ENCODE measurements at regions not wholly inside any gene's neighbourhood (a gene's known extent, or its start where the extent isn't known, plus 50 kb on each side); places are given as distances from the start of the nearest gene placed in this dataset.
"Not testable (repeated sequence)": the region's sequence is repeated elsewhere in the genome, so short reads cannot be mapped to it uniquely, and the experiment has no call there.

GRCh38 chr5:26390608-26391007 is 647.8 kb downstream of the CDH9 start:
- no peak overlapping the region for H3K27ac ChIP-seq (ENCODE audit: low read depth, low read length)
- no peaks in the 10 kb centered on the region for H4K20me1 ChIP-seq (ENCODE audit: control insufficient read depth, insufficient read depth, low read depth, low read length)

GRCh38 chr5:26388976-26389375 is 649.4 kb downstream of the CDH9 start:
- Histone ChIP-seq H3K79me2 (ENCODE audit: control insufficient read depth, low read length) (no peaks in the 10 kb centered on the region), H3K4me2 (ENCODE audit: low read length) (no peak overlapping the region)
- TF ChIP-seq EZH2phosphoT487 (IDR thresholded peaks at IDR 0.05; ENCODE audit: borderline replicate concordance, low read length) (no peak), CTCF (IDR thresholded peaks at IDR 0.05; ENCODE audit: low read depth, low read length, poor library complexity, severe bottlenecking) (no peak)

More at GRCh38 chr5:26390608-26391007, 647.8 kb downstream of the CDH9 start:
- H3K4me1 ChIP-seq (ENCODE audit: control insufficient read depth, low read length) = no peaks in the 10 kb centered on the region
- H3K36me3 ChIP-seq (ENCODE audit: control insufficient read depth, low read length) = no peaks in the 10 kb centered on the region
- no peaks in the 10 kb centered on the region for H3K9me3 ChIP-seq (ENCODE audit: control insufficient read depth, insufficient read depth, low read length)
- H3K4me3 ChIP-seq (ENCODE audit: low read length) = no peak overlapping the region
- no peaks in the 10 kb centered on the region for H3K79me2 ChIP-seq (ENCODE audit: control insufficient read depth, low read length)
- H3F3A ChIP-seq (ENCODE audit: control insufficient read depth, insufficient read depth) = no peaks in the 10 kb centered on the region
- TF ChIP-seq EZH2phosphoT487 (IDR thresholded peaks at IDR 0.05; ENCODE audit: borderline replicate concordance, low read length) = no peak
- TF ChIP-seq CTCF (IDR thresholded peaks at IDR 0.05; ENCODE audit: low read depth, low read length, poor library complexity, severe bottlenecking) = no peak
- no peaks in the 10 kb centered on the region for H3K27me3 ChIP-seq (ENCODE audit: control insufficient read depth, low read length)
- no peak overlapping the region for H3K4me2 ChIP-seq (ENCODE audit: low read length)
- no peaks in the 10 kb centered on the region for H3K9me2 ChIP-seq (replicated peaks; ENCODE audit: control insufficient read depth, low read length)

GRCh38 chr5:26386532-26386931 is 651.9 kb downstream of the CDH9 start:
- Histone ChIP-seq H3K27ac (ENCODE audit: low read depth, low read length) (no peak overlapping the region), H3K4me2 (ENCODE audit: low read length) (no peak overlapping the region), H3K9me3 (ENCODE audit: control insufficient read depth, insufficient read depth, low read length) (no peaks in the 10 kb centered on the region), H3K36me3 (ENCODE audit: control insufficient read depth, low read length) (no peaks in the 10 kb centered on the region), H3K9me2 (replicated peaks; ENCODE audit: control insufficient read depth, low read length) (no peaks in the 10 kb centered on the region), H3K4me3 (ENCODE audit: low read length) (no peak overlapping the region), H3F3A (ENCODE audit: control insufficient read depth, insufficient read depth) (no peaks in the 10 kb centered on the region), H3K27me3 (ENCODE audit: control insufficient read depth, low read length) (no peaks in the 10 kb centered on the region), H4K20me1 (ENCODE audit: control insufficient read depth, insufficient read depth, low read depth, low read length) (no peaks in the 10 kb centered on the region), H3K79me2 (ENCODE audit: control insufficient read depth, low read length) (no peaks in the 10 kb centered on the region), H3K4me1 (ENCODE audit: control insufficient read depth, low read length) (no peaks in the 10 kb centered on the region)
- TF ChIP-seq EZH2phosphoT487 (IDR thresholded peaks at IDR 0.05; ENCODE audit: borderline replicate concordance, low read length) = no peak

More at GRCh38 chr5:26388976-26389375, 649.4 kb downstream of the CDH9 start:
- Histone ChIP-seq H3K27ac (ENCODE audit: low read depth, low read length) (no peak overlapping the region), H4K20me1 (ENCODE audit: control insufficient read depth, insufficient read depth, low read depth, low read length) (no peaks in the 10 kb centered on the region), H3F3A (ENCODE audit: control insufficient read depth, insufficient read depth) (no peaks in the 10 kb centered on the region), H3K9me2 (replicated peaks; ENCODE audit: control insufficient read depth, low read length) (no peaks in the 10 kb centered on the region), H3K4me3 (ENCODE audit: low read length) (no peak overlapping the region), H3K36me3 (ENCODE audit: control insufficient read depth, low read length) (no peaks in the 10 kb centered on the region), H3K4me1 (ENCODE audit: control insufficient read depth, low read length) (no peaks in the 10 kb centered on the region), H3K27me3 (ENCODE audit: control insufficient read depth, low read length) (no peaks in the 10 kb centered on the region), H3K9me3 (ENCODE audit: control insufficient read depth, insufficient read depth, low read length) (no peaks in the 10 kb centered on the region)

GRCh38 chr5:26364624-26365023 is 673.8 kb downstream of the CDH9 start:
- H3K36me3 ChIP-seq (ENCODE audit: control insufficient read depth, low read length); H3K79me2 ChIP-seq (ENCODE audit: control insufficient read depth, low read length); H3K4me1 ChIP-seq (ENCODE audit: control insufficient read depth, low read length); H4K20me1 ChIP-seq (ENCODE audit: control insufficient read depth, insufficient read depth, low read depth, low read length); H3K4me3 ChIP-seq (ENCODE audit: low read length); H3K27me3 ChIP-seq (ENCODE audit: control insufficient read depth, low read length); H3K9me2 ChIP-seq (replicated peaks; ENCODE audit: control insufficient read depth, low read length); H3K4me2 ChIP-seq (ENCODE audit: low read length); H3F3A ChIP-seq (ENCODE audit: control insufficient read depth, insufficient read depth); H3K27ac ChIP-seq (ENCODE audit: low read depth, low read length); H3K9me3 ChIP-seq (ENCODE audit: control insufficient read depth, insufficient read depth, low read length): not testable (repeated sequence)

Measured in DOHH2 (cell line).